Ecto neural progenitor cell (in vitro differentiated cells): ENCODE measurements at regions not wholly inside any gene's neighbourhood (a gene's known extent, or its start where the extent isn't known, plus 50 kb on each side); places are given as distances from the start of the nearest gene placed in this dataset.

Experiments used
- DNase-seq: peaks from one replicate; pipeline ENCODE4 v3.0.0-alpha.2; 2018; ENCODE audit warnings: low spot score

DNA sequence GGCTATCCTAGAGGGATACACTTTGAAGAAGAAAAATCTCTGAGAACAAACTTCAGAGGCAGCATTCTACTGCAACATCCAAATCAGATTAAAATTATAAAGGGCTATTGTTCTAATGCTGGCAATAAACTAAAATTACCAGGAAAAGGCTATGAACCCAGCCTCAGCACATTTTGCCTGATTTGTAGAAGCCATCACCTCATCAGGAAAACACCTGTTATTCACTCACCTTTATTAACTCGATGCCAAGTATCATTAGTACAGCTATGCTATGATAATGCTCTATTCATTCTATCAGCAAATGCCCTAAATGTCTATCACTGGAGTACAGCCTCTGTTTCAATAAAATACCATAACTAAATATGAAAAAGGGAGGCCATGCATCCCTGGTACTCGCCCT lies 510.2 kb downstream of the RASEF start:
- no peak for DNase-seq

DNA sequence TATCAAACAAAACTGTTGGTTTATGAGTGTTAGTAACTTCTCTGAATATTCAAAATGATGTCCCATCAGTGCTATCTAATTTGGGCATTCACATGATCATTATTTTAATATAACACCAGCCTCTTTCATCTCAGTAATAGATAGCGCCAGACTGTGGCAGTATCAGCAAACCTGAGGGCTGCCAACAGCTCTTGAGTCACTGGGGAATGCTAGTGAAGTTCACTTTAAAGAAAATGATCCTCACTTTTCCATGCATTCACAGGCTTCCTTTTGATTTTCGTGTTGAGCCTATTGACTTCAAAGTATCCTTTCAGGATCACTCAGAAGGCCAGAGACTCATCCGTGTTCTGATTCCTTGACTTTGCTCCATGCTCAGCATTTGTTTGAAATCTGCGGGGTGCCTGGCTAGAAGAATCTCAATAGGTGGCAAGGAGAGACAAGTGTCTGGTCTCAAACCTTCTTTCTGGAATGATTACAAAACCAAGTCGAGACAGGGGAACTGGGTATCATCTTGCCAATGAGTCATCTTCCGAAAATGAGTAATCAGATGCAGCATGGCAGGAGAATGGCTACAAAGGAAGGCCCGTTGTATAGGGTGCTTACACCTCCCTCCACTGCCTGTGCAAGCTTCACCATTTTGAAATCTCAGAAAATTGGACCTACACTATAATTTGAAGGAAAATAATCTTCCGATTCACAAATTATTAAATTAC lies 509.1 kb downstream of the RASEF start:
- no peak for DNase-seq

DNA sequence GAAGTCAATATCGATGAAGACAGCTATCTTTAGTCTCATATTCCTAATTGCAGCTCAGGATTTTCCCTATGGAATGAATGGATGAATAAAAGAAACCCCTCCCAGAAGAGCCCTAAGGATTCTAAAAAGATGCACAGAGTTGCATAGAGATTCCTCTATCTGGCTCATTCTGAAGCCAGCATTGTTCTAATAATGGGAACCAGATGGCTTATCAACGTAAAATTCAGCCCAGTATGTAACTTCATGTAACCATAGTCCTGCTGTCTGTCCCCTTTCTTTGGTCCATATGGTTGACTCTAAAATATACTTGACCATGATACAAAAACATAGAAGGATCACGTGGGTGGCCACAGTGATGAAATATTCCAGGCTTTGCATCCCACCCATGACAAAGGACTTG lies 508.6 kb downstream of the RASEF start:
- no peak for DNase-seq

DNA sequence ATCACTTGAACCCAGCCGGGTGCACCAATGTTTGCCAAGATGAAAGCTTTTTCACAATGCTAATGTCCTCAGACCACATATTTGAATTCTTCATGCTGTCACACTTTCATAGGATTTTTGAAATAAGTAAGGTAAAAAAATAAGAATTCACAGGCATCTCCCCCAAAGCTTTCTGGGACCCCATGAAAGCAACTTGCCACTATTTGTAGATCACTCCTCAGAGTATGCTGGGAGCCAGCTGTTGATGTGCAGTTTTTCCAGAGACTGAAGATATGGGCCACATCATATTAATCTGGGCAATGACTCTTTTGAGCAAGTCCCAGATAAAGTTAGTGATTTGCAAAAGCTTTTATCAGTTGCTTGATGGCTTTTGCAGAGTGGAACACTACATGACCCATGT lies 507.9 kb downstream of the RASEF start:
- DNase-seq, result no peak

DNA sequence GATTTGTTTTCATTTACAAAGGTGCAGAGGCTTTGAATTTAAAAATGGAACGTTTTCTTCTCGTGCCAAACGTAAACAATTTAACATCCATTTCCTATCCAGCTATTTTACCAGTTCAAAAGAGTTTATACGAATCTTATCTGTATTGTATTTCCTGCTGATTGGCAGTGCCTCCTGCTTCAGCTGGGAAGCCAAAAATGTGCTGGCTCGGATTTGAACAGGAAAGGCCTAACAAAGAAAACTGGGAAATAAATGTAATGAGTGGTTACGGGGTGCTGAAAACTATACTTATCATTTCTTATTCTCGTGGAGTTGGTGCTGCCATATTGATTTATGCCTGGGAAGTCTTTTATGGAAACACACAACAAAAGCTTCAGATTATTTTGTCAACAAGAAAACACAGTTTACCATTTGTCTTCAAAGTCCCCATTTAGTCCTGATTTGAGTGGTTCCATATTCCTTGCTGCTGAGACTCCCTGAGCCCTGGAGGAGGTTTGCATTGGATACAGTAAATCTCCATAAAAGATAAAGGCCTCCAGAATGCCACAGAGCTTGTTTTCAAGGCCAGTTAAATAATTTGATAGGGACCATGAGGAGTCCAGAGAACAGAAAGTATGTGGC lies 507.4 kb downstream of the RASEF start:
- no peak for DNase-seq

DNA sequence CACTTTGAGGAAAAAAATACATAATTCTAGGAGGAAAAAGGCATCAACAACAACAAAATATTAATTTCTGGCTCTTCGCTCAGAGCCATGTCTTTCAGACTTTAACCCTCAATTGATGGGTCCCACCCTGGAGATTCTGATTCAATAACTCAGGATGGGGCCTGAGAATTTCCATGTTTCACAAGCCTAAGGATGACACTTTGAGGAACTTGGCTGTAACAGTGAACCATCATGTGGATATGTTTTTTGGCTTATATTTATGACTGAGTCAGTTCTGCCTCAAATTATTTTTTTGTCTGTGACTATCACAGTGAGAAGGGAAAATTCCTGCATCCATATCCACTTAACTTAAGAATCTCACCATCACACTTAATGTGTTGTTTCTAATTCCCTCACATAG lies 504.6 kb downstream of the RASEF start:
- no peak for DNase-seq

DNA sequence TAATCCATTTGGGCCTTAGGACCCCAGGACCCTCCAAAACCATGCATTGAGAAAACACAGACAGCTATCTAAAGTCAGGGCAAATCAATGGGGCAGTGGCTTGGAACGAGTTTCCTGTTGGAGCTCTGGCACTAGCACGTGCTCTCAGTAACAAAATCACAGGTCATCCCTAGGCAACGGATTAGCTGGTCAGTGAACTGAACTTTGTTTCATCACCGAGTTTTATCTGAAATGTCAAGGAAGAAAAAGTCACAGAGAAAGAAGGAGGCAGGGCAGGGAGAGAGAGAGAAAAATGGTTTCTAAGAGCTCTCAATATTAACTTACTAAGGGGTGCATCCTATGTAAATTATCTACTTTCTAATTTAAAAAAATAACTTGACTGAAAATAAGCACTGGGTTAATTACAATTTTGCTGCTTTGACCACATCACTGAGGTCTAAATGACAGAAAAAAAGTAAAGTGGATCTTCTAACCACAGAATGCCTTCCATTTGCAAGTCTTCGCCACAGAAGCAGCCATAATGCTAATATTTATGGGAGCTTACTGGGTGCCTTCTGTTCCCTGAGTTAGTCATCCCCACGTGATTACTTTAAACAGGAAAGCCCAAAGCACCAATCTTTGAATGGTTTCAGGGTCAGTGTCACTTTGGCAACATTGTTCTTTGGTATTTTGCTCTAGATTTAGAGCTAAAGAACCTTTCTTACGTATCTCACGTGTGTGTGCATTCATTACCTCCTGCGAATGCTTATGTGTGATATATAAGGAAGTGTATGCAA lies 503.9 kb downstream of the RASEF start:
- DNase-seq, result no peak

DNA sequence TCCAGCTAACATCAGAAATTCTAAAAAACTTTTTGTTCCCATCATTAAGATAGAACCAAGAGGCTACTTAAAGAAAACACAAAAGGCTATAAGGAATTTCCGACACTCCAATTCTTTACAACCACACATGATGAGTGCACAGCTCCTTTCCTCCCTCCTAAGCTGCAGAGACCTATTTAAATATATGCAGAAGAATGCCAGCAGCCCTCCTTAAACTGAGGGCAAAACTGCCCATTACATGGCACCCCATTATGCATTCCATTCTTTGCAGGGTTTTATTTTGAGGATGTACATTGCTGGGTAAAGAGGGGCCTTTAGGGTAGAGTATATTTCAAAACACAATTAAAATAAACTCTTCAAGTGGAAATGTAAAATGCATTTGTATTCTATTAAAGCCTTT lies 502.9 kb downstream of the RASEF start:
- DNase-seq, result no peak

DNA sequence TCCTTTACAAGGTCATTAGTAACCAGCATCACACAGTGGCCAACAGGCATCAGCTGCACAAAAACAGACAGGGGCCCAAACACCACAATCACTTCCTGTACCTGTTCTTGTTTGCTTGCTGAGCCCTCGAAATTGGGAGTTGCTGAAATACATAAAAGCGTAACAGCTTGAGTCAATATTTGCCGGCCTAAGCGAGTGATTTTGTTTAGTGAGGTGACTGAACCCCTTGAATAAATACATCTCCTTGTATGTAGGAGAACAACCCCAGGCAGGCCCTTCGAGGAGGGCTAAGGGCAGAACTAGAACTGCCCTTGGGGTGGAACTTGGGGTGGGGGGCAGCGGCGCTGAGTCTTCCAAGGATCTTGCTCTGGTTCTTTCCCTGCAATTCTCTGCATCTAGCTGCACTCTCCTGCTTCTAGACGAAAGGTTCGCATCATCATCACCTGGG lies 502.5 kb downstream of the RASEF start:
- DNase-seq, result no peak

DNA sequence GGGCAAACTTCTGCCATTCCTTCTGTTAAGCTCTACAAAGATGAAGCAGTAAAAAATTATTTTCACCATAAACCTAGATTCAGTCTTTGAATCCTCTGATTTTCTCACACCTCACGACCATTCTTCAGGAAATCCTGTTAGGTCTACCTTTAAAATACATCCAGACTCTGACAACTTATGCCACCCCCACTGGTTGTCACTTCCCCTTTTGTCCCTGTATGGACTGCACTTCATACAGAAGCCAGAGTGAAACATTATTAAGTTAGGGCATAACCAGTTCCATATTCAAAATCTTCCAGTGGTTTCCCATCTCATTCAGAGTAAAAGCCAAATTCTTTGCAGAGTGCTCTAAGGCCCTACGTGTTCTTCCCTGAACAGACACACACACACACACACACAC lies 499.8 kb downstream of the RASEF start:
- no peak for DNase-seq

DNA sequence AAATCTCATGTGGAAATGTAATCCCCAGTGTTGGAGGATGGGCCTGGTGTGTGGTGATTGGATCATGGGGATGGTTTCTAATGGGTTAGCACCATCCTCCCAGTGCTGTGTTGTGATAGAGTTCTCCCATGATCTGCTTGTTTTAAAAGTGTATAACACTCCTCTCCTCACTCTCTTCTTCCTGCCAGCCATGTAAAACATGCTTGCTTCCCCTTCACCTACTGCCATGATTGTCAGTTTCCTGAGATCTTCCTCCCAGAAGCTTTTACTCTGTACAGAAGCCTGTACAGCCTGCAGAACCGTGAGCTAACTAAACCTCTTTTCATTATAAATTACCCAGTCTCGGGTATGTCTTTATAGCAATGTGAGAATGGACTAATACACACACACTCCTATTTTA lies 499.1 kb downstream of the RASEF start:
- no peak for DNase-seq

DNA sequence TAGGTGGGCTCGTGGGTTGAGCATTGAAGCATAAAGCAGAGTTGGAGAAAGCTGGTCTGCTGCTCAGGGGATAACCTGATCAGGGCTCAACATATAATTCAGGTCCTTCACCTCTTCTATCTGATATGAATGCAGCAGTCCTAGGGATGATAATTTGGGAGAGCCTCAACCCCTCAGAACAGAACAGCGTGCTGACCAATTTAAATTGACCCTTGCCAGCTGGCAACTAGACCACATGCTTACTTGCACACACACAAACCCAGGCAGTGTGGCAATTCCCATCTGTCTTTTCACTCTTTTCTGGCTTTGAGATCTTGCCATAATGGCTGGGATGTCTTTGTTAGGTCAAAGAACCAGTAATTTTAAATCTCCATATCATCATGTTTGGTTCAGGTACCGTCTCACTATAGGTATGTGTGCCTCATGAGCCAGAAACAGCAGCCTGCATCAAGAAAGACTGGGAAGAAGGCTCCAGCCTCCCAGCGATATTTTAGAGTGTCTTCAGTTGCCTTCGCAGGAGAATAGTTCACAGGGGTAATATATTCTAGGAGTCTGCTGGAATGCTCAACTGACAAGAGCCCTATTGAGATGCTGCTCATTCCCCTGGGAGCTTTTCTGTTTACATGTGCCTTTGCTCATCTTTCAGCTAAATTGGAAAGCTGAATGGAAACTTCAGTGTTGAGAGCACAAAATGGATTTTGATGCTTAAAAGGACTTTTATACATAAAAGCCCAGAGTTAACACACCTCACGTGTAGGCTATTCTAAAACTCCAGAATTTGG lies 497.6 kb downstream of the RASEF start:
- DNase-seq, result no peak

DNA sequence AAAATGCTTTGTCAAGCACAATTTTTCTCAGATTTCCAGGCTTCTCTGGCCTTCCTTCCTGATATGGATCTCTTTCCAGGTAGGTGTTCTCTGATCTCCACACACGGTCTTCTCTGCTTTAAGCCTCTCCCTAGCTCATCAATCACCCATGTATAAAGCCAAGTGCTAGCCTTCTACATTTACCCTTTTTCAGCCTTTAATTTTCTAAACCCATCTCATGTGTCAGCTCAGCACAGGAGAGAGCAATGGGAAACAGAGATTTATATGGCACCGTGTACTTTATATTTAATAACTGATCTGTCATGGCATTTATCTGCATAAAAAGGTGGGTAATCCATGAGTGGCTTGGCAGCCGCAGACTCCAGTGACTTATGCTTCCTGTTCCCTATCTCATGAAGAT lies 495.0 kb downstream of the RASEF start:
- no peak for DNase-seq

DNA sequence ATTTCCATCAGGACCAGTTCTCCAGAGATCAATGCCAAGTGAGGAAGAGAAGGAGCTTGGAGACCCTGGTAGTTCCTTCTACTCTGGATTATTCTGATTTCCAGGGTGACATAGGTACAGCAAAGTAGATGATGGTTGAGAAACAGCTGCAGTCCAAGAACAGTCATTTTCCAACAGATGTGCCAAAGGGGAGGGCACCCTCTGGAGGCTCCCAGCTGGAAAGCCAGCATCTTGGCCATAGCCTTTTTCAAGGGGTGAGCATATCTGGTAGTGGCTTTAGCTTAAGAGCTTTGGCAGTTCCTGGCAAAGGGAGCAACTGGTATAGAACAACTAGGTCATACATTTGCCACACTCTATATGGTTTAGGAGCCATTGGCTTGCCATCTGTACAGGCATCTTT lies 492.7 kb downstream of the RASEF start:
- DNase-seq, result no peak

DNA sequence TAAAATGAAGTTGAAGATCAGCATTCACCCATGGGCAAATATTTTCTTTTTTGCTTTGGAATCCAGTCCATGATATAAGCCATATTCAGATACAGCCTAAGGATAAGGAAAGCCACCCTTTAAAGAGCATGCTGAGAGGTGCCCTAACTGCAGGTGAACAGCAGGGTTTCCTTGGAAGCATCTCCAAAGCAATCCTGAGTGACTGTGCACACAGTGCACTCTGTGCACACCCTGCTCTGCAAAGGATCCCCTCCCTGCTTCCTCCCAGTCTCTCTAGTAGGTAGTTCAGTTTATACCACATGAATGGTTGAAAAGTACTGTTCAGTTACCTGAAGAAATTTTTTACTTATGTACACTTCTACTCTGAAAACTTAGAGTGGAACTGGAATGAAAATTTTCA lies 491.4 kb downstream of the RASEF start:
- no peak for DNase-seq

DNA sequence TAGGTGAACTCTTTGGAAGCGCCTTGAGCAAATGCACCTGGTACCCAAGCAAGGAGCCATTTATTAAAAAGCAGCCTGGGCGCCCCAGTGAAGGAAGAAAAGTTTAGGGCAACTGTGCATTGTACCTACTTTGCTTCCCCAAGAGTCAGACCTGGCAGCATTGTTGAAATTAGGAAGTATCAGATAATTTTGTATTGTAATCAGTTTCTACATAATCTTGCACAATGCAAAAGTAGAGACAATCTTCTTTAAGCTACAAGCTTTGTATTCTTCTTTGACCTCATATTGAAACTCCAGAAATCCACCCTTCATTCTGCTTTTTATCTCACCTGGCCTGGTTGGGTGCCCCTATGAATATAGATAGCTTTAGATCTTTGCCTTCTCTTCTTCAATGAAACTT lies 490.8 kb downstream of the RASEF start:
- no peak for DNase-seq

DNA sequence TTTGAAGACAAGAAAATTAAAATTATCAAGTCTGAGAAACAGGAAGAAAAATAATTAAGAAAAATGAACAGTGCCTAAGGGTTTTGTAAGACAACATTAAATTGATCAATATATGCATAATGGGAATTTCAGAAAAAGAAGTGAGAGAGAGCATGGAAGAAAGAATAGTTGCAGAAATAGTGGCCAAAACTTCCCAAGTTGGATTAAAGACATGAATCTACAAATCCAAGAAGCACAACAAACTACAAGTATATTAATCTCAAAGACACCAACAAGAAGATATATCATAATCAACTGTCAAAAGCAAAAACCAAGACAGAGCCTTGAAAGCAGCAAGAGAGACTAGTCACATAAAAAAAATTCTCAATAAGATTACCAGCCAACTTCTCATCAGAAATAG lies 488.0 kb downstream of the RASEF start:
- no peak for DNase-seq

DNA sequence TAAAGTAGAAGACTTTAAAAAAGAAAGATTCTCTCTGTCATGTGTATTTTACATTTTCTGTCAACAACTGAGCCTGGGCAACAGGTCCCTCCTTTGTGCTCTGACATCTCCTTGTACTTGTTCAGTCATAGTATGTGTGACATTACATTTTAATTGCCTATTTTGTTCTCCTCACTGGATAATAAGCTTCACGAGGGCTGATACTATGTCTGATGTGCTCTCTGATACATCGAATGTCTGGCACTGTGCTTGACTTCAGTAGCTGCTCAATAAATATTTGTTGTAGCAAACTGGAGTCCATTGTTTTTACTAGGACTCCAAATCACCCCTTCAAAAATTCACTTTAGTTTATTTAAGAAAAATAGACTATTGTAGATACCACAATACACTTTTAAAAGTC lies 482.0 kb downstream of the RASEF start:
- DNase-seq, result no peak

DNA sequence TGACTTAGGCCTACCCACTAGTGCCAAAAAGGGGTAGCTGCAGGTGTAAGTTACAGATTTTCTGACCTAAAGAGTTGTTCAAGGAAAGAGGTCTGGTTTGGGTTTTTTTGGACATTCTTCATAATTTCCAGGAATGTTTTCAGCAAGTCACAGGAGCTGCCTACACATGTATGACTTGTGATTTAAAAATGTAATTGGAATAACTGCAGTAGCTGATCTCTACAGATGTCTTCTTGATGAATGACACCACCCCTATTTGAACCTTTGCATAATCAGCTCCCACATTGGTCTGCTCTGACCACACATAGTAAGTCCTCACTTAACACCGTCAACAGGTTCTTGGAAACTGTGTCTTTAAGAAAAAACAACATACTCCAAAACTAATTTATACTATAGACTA lies 481.4 kb downstream of the RASEF start:
- DNase-seq, result no peak

DNA sequence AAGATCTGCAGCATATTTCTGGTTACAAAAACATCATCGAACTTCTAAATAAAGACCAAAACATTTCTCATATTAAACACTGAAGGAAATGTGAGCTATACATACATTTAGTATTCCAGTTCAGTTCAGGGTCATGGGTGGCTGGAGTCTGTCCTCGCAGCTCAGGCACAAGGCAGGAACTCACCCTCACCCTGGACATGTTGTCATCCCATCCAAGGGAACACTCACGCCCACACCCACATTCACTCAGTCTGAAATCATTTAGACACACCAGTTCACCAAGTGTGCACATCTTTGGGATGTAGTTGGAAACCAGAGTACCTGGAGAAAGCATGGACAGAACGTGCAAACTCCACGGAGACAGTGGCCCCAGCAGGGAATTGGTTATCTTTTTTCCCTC lies 481.0 kb downstream of the RASEF start:
- DNase-seq, result no peak

DNA sequence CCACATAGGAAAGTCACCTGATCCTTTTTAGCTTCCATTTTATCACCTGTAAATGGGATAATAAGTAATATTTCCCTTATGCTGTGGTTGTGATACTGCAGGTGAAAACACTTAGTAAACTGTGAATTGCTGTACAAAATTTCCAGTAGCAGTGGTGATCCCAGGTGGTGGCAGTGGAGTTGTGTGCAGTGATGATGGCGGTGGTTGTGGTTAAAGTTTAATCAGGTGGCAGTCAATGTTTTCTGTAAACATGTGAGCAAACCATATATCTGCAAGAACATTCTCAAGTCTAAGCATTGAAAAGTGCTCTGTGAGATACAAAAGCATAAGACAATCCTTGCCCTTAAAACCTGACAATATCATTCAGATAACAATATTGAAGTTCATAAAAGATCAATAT lies 480.2 kb downstream of the RASEF start:
- DNase-seq, result no peak

DNA sequence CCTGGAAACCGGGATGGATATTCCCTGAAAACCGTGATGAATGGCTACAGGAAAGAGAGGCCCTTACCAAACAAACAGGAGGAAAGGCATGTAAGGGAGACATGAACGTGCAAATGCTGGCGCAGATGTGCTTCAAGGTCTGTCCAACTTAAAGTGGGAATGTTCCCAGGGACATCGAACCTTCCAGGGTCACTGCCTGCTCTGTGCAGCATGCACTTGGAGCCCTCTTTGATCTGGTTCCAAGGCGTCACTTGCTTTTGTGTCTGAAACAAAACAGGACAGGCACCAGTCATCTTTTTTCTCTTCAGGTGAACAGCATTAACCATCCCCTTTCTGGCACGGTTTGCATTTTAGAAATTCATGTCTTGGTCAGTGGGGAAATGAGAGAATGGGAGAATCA lies 479.4 kb downstream of the RASEF start:
- no peak for DNase-seq
